HG03571 (cell line): ENCODE measurements at regions not wholly inside any gene's neighbourhood (a gene's known extent, or its start where the extent isn't known, plus 50 kb on each side); places are given as distances from the start of the nearest gene placed in this dataset.

ENCODE experiments used
- ATAC-seq: cut with Tn5 transposase; IDR thresholded peaks from one replicate; pipeline ENCODE4 v1.9.1; 2021; ENCODE audit not compliant: unreplicated experiment

- ATAC-seq: no peak
These were observed 237.0 kb upstream of the UBE2E3 start for GRCh38 chr2:180743401-180743800.

- ATAC-seq: no peak
These were observed 237.6 kb upstream of the UBE2E3 start for GRCh38 chr2:180742801-180743200.

- no peak for ATAC-seq
These were observed 241.3 kb upstream of the UBE2E3 start for GRCh38 chr2:180739070-180739469.

GRCh38 chr2:180735799-180736198, 244.6 kb upstream of the UBE2E3 start:
- ATAC-seq: no peak

GRCh38 chr2:180734382-180734781, 246.0 kb upstream of the UBE2E3 start:
- no peak for ATAC-seq

GRCh38 chr2:180733330-180733729, 247.1 kb upstream of the UBE2E3 start:
- ATAC-seq: no peak

GRCh38 chr2:180732337-180732736, 248.1 kb upstream of the UBE2E3 start:
- no peak for ATAC-seq

GRCh38 chr2:180730976-180731375, 249.4 kb upstream of the UBE2E3 start:
- no peak for ATAC-seq

- ATAC-seq: no peak
These were observed 251.4 kb upstream of the UBE2E3 start for GRCh38 chr2:180728928-180729559.

GRCh38 chr2:180723712-180724111, 256.7 kb upstream of the UBE2E3 start:
- no peak for ATAC-seq

- no peak for ATAC-seq
These were observed 257.7 kb upstream of the UBE2E3 start for GRCh38 chr2:180722551-180723239.

- ATAC-seq: no peak
These were observed 259.6 kb upstream of the UBE2E3 start for GRCh38 chr2:180720829-180721228.

GRCh38 chr2:180717588-180717987, 262.8 kb upstream of the UBE2E3 start:
- no peak for ATAC-seq

- ATAC-seq: no peak
These were observed 263.9 kb upstream of the UBE2E3 start for GRCh38 chr2:180716186-180717180.

- no peak for ATAC-seq
These were observed 265.4 kb upstream of the UBE2E3 start for GRCh38 chr2:180715044-180715443.

- no peak for ATAC-seq
These were observed 270.8 kb upstream of the UBE2E3 start for GRCh38 chr2:180709392-180710145.

GRCh38 chr2:180707884-180708205, 272.6 kb upstream of the UBE2E3 start:
- no peak for ATAC-seq

- ATAC-seq: no peak
These were observed 273.1 kb upstream of the UBE2E3 start for GRCh38 chr2:180707175-180707883.

GRCh38 chr2:180706694-180707093, 273.7 kb upstream of the UBE2E3 start:
- no peak for ATAC-seq

GRCh38 chr2:180705551-180705950, 274.9 kb upstream of the UBE2E3 start:
- no peak for ATAC-seq
